SK-N-SH (cell line): ENCODE measurements at regions not wholly inside any gene's neighbourhood (a gene's known extent, or its start where the extent isn't known, plus 50 kb on each side); places are given as distances from the start of the nearest gene placed in this dataset.

Experiments
- CTCF ChIA-PET: fragments of 300-600, 350-600 bp; formaldehyde crosslinking; extraction: SDS; loops from one replicate; lab custom pipeline; 2021; lab: Yijun Ruan, JAX
- POLR2A ChIA-PET: fragments of 350-600 bp; sonication (Branson Sonifier 250); formaldehyde crosslinking; extraction: SDS; loops from one replicate; lab custom pipeline; 2020; ENCODE audit warnings: antibody characterized with exemption, inconsistent platforms; lab: Yijun Ruan, JAX
- DNase-seq: peaks from one replicate; pipeline ENCODE4 v3.0.0; 2012
- H2AFZ ChIP-seq: fragments of 200-600 bp; sonication (generic); 2 replicates; pipeline ENCODE4 v1.8.1; 2016; ENCODE audit warnings: antibody characterized with exemption, mild to moderate bottlenecking, low read depth
- H3F3A ChIP-seq: fragments of 200-600 bp; sonication (generic); replicated peaks from 2 replicates; pipeline ENCODE3; 2016; ENCODE audit warnings: antibody characterized with exemption, mild to moderate bottlenecking; ENCODE audit not compliant: insufficient read depth
- H3K27ac ChIP-seq, 2 experiments: fragments of 200-500 bp in 1 of 2; fragments of 200-600 bp in 1 of 2; sonication (Bioruptor generic) in 1 of 2; sonication (generic), shearing (Covaris generic) in 1 of 2; 2 replicates each; pipeline versions ENCODE4 v1.5.1 to v1.6.1; 2014 to 2016; ENCODE audit warnings: low read depth in 2 of 2, inconsistent platforms in 1 of 2, low read length in 1 of 2, mild to moderate bottlenecking in 1 of 2, mixed read lengths in 1 of 2
- H3K27me3 ChIP-seq: fragments of 200-600 bp; sonication (generic), shearing (Covaris generic); 2 replicates; pipeline ENCODE4 v1.6.1; 2016; ENCODE audit warnings: mixed run types; ENCODE audit not compliant: insufficient read depth
- H3K36me3 ChIP-seq, 2 experiments: fragments of 200-500 bp in 1 of 2; fragments of 200-600 bp in 1 of 2; sonication (Bioruptor generic) in 1 of 2; sonication (generic) in 1 of 2; replicated peaks in 1 of 2; 2 replicates each; pipeline versions ENCODE3 to v1.5.1; 2014 to 2016; ENCODE audit warnings: low read length in 1 of 2, mild to moderate bottlenecking in 1 of 2; ENCODE audit not compliant: insufficient read depth in 2 of 2, control insufficient read depth in 1 of 2
- H3K4me1 ChIP-seq, 2 experiments: fragments of 200-500 bp in 1 of 2; fragments of 200-600 bp in 1 of 2; sonication (Bioruptor generic) in 1 of 2; sonication (generic), shearing (Covaris generic) in 1 of 2; 2 replicates each; pipeline versions ENCODE4 v1.5.1 to v1.6.1; 2014 to 2016; ENCODE audit warnings: low read depth in 1 of 2, low read length in 1 of 2, mixed run types in 1 of 2; ENCODE audit not compliant: insufficient read depth in 2 of 2, control insufficient read depth in 1 of 2
- H3K4me2 ChIP-seq: fragments of 200-600 bp; sonication (generic), shearing (Covaris generic); 2 replicates; pipeline ENCODE4 v1.6.1; 2017; ENCODE audit warnings: mixed run types
- H3K4me3 ChIP-seq, 2 experiments: fragments of 200-500 bp in 1 of 2; fragments of 200-600 bp in 1 of 2; sonication (Bioruptor generic) in 1 of 2; sonication (generic), shearing (Covaris generic) in 1 of 2; 2 replicates each; pipeline versions ENCODE4 v1.5.1 to v1.8.1; 2014 to 2016; ENCODE audit warnings: low read depth in 2 of 2, inconsistent platforms in 1 of 2, low read length in 1 of 2, mild to moderate bottlenecking in 1 of 2, mixed read lengths in 1 of 2, moderate library complexity in 1 of 2
- H3K79me2 ChIP-seq: fragments of 200-600 bp; sonication (generic); 2 replicates; pipeline ENCODE4 v1.8.1; 2017; ENCODE audit warnings: mild to moderate bottlenecking; ENCODE audit not compliant: insufficient read depth
- H3K9ac ChIP-seq: fragments of 200-600 bp; sonication (generic); 2 replicates; pipeline ENCODE4 v1.6.1; 2017; ENCODE audit warnings: mixed run types
- H3K9me2 ChIP-seq: fragments of 200-600 bp; sonication (generic); 2 replicates; pipeline ENCODE4 v1.6.1; 2017; ENCODE audit warnings: mixed run types
- H3K9me3 ChIP-seq: fragments of 200-600 bp; sonication (generic); 2 replicates; pipeline ENCODE4 v1.6.1; 2017; ENCODE audit warnings: mixed run types, mild to moderate bottlenecking, moderate library complexity
- H4K20me1 ChIP-seq: fragments of 200-600 bp; sonication (generic); 2 replicates; pipeline ENCODE4 v1.6.1; 2017; ENCODE audit warnings: mild to moderate bottlenecking, mixed run types; ENCODE audit not compliant: insufficient read depth
- EZH2phosphoT487 ChIP-seq: fragments of 200-600 bp; sonication (generic); IDR thresholded peaks from 2 replicates; pipeline ENCODE4 v1.6.1; 2017; ENCODE audit warnings: low read depth, mixed run types, mild to moderate bottlenecking, antibody characterized with exemption, moderate library complexity, borderline replicate concordance
- FOSL2 ChIP-seq: IDR thresholded peaks from 2 replicates; pipeline ENCODE4 v1.4.0; 2012; ENCODE audit warnings: low read depth, mild to moderate bottlenecking, moderate library complexity, borderline replicate concordance
- RAD21 ChIP-seq: IDR thresholded peaks from 2 replicates; pipeline ENCODE4 v1.6.1; 2012; ENCODE audit warnings: mild to moderate bottlenecking, low read length
- REST ChIP-seq: IDR thresholded peaks from 2 replicates; pipeline ENCODE4 v1.6.1; 2012; ENCODE audit warnings: mild to moderate bottlenecking, low read depth, low read length, moderate library complexity
- YY1 ChIP-seq: IDR thresholded peaks from 2 replicates; pipeline ENCODE4 v1.4.0; 2012; ENCODE audit warnings: low read depth, mild to moderate bottlenecking
- WGBS: methylation state at CpG from one replicate; pipeline ENCODE4 v1.1.6; 2017; ENCODE audit warnings: low lambda C conversion rate; 5-methylcytosine and 5-hydroxymethylcytosine counted together
- TF ChIP-seq, protein P1 (sequence below): IDR thresholded peaks from 2 replicates; pipeline ENCODE4 v1.4.0; 2012; ENCODE audit warnings: low read depth, borderline replicate concordance
- TF ChIP-seq, protein P2 (sequence below): fragments of 200-600 bp; sonication (generic); IDR thresholded peaks from 2 replicates; pipeline ENCODE4 v1.6.1; 2017; ENCODE audit warnings: antibody characterized with exemption, mild to moderate bottlenecking, moderate library complexity
- TF ChIP-seq, protein P3 (sequence below): fragments of 150-350 bp; IDR thresholded peaks from 2 replicates; pipeline ENCODE4 v1.6.1; 2016; ENCODE audit warnings: mild to moderate bottlenecking, low read depth, low read length

DNA sequence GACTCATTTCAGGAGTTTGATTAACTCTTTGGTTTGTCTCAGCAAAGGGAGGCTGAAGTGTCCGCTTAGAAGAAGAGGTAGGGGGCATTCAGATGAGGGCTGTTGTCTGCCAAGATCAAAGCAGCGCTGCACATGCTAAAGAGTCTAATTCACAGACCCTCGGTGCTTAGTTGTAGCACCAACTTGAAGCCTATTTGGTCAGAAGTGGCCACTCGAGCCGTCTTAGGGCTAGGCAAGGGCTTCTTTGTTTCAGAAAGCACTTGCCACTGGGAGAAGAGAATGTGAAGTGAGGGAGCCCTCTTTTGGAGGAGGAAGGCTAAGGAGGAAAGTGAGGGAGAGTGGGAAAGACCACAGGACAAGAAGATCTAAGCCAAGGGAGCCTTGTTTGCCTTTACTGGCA is 313.4 kb upstream of the TMTC4 start:
- CTCF ChIA-PET = no interaction called here
- H3K9me3 ChIP-seq = no peaks in the 10 kb centered on the region
- no peak for DNase-seq

GRCh38 chr13:100986571-100986970 is 312.0 kb upstream of the TMTC4 start:
- TF ChIP-seq EZH2phosphoT487 (no peak), YY1 (no peak), FOSL2 (no peak), REST (no peak)
- TF ChIP-seq, protein P1, sequence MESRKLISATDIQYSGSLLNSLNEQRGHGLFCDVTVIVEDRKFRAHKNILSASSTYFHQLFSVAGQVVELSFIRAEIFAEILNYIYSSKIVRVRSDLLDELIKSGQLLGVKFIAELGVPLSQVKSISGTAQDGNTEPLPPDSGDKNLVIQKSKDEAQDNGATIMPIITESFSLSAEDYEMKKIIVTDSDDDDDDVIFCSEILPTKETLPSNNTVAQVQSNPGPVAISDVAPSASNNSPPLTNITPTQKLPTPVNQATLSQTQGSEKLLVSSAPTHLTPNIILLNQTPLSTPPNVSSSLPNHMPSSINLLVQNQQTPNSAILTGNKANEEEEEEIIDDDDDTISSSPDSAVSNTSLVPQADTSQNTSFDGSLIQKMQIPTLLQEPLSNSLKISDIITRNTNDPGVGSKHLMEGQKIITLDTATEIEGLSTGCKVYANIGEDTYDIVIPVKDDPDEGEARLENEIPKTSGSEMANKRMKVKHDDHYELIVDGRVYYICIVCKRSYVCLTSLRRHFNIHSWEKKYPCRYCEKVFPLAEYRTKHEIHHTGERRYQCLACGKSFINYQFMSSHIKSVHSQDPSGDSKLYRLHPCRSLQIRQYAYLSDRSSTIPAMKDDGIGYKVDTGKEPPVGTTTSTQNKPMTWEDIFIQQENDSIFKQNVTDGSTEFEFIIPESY = no peak
- TF ChIP-seq, all 33 proteins: peak for 0
- no peaks in the 10 kb centered on the region for H3K9me2 ChIP-seq
- H3F3A ChIP-seq = no peaks in the 10 kb centered on the region
- no peak overlapping the region for H3K27ac ChIP-seq
- no peak overlapping the region for H3K4me3 ChIP-seq
- WGBS = 35% methylated on average over 1 of the region's 1 CpG
- H3K36me3 ChIP-seq = no peaks in the 10 kb centered on the region
- H3K4me2 ChIP-seq = no peak overlapping the region
- H4K20me1 ChIP-seq = no peaks in the 10 kb centered on the region
- no peak for DNase-seq
- CTCF ChIA-PET = interaction anchor here (0.7 kb wide), 1 partner anchor 169 kb away, joined by 3 read pairs; no protein-coding TSS in a partner anchor
- no peaks in the 10 kb centered on the region for H3K9me3 ChIP-seq
- H3K4me1 ChIP-seq = peaks cover 0 to 5% of the 10 kb centered on the region in 2 experiments; a peak in 2 of 4 replicates
- POLR2A ChIA-PET = no interaction called here
- H3K27me3 ChIP-seq = no peaks in the 10 kb centered on the region; the same call in 1 of the 2 replicates
- no peak overlapping the region for H3K9ac ChIP-seq
- H3K79me2 ChIP-seq = no peaks in the 10 kb centered on the region
- no peak overlapping the region for H2AFZ ChIP-seq

More for the DNA sequence above, 313.4 kb upstream of the TMTC4 start:
- H3K36me3 ChIP-seq = no peaks in the 10 kb centered on the region
- no peaks in the 10 kb centered on the region for H3K79me2 ChIP-seq
- peak; percentile 31 for TF ChIP-seq RAD21
- TF ChIP-seq, protein P2, sequence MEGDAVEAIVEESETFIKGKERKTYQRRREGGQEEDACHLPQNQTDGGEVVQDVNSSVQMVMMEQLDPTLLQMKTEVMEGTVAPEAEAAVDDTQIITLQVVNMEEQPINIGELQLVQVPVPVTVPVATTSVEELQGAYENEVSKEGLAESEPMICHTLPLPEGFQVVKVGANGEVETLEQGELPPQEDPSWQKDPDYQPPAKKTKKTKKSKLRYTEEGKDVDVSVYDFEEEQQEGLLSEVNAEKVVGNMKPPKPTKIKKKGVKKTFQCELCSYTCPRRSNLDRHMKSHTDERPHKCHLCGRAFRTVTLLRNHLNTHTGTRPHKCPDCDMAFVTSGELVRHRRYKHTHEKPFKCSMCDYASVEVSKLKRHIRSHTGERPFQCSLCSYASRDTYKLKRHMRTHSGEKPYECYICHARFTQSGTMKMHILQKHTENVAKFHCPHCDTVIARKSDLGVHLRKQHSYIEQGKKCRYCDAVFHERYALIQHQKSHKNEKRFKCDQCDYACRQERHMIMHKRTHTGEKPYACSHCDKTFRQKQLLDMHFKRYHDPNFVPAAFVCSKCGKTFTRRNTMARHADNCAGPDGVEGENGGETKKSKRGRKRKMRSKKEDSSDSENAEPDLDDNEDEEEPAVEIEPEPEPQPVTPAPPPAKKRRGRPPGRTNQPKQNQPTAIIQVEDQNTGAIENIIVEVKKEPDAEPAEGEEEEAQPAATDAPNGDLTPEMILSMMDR = peak; percentile 28
- TF ChIP-seq, protein P3, sequence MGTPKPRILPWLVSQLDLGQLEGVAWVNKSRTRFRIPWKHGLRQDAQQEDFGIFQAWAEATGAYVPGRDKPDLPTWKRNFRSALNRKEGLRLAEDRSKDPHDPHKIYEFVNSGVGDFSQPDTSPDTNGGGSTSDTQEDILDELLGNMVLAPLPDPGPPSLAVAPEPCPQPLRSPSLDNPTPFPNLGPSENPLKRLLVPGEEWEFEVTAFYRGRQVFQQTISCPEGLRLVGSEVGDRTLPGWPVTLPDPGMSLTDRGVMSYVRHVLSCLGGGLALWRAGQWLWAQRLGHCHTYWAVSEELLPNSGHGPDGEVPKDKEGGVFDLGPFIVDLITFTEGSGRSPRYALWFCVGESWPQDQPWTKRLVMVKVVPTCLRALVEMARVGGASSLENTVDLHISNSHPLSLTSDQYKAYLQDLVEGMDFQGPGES = no peak
- TF ChIP-seq, all 33 proteins: peak for 2
- no peak overlapping the region for H3K4me3 ChIP-seq
- H3K4me1 ChIP-seq = peaks cover 0 to 4% of the 10 kb centered on the region in 2 experiments; a peak in 2 of 4 replicates
- H3K9me2 ChIP-seq = no peaks in the 10 kb centered on the region
- WGBS = 22% methylated on average over 5 of the region's 5 CpGs
- no peak overlapping the region for H3K4me2 ChIP-seq
- H3F3A ChIP-seq = no peaks in the 10 kb centered on the region
- POLR2A ChIA-PET = no interaction called here
- no peaks in the 10 kb centered on the region for H4K20me1 ChIP-seq
- no peak overlapping the region for H3K27ac ChIP-seq
- H3K9ac ChIP-seq = no peak overlapping the region
- no peak overlapping the region for H2AFZ ChIP-seq
- H3K27me3 ChIP-seq = no peaks in the 10 kb centered on the region; the same call in 1 of the 2 replicates
